LNCAP (cell line): ENCODE measurements at regions not wholly inside any gene's neighbourhood (a gene's known extent, or its start where the extent isn't known, plus 50 kb on each side); places are given as distances from the start of the nearest gene placed in this dataset.

Experiments used
- TF ChIP-seq, protein P1 (sequence below): fragments of 450-650 bp; IDR thresholded peaks from 2 replicates; pipeline ENCODE4 v1.5.1; 2017; ENCODE audit warnings: mild to moderate bottlenecking

- TF ChIP-seq, protein P1, sequence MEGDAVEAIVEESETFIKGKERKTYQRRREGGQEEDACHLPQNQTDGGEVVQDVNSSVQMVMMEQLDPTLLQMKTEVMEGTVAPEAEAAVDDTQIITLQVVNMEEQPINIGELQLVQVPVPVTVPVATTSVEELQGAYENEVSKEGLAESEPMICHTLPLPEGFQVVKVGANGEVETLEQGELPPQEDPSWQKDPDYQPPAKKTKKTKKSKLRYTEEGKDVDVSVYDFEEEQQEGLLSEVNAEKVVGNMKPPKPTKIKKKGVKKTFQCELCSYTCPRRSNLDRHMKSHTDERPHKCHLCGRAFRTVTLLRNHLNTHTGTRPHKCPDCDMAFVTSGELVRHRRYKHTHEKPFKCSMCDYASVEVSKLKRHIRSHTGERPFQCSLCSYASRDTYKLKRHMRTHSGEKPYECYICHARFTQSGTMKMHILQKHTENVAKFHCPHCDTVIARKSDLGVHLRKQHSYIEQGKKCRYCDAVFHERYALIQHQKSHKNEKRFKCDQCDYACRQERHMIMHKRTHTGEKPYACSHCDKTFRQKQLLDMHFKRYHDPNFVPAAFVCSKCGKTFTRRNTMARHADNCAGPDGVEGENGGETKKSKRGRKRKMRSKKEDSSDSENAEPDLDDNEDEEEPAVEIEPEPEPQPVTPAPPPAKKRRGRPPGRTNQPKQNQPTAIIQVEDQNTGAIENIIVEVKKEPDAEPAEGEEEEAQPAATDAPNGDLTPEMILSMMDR: no peak
Measured at GRCh38 chr7:118745927-118746326, 521.4 kb downstream of the ANKRD7 start.

DNA sequence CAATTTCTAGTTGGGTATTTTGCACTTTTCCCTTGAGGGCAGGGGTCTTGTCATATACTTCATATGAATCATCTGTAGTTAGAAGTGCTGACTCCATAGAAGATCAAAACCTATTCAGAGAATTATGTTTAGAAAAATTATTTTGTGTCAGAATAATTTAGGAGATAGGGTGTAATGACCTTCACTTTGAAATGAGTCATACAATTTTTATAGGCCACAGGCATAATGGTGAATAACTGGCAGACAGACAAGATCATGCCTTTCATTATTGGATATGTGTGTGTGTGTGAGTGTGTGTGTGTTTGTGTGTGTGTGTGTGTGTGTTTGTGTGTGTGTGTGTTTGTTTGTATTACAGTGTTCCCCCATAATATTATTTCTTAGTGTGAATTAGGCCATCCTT is 523.0 kb downstream of the ANKRD7 start:
- TF ChIP-seq, protein P1: no peak

- TF ChIP-seq, protein P1: no peak
Measured at GRCh38 chr7:118753479-118753878, 529.0 kb downstream of the ANKRD7 start.

DNA sequence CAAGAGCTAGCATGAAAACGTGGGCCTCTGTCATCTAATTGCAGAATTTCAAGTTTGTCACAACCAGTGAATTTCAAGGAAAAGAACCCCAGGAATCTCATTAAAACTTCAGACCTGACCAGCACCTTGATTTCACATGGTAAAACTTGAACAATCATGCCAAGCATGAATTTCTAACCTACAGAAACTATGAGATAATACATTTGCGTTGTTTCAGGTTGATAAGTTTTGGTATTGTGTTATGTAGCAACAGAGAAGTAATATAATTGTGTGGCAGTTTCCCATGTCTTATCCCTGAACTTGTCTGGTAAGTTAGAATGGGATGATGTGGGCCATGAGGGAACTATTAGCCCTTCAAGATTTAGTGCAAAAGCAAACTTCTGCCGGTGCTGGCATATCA is 530.1 kb downstream of the ANKRD7 start:
- TF ChIP-seq, protein P1: no peak

DNA sequence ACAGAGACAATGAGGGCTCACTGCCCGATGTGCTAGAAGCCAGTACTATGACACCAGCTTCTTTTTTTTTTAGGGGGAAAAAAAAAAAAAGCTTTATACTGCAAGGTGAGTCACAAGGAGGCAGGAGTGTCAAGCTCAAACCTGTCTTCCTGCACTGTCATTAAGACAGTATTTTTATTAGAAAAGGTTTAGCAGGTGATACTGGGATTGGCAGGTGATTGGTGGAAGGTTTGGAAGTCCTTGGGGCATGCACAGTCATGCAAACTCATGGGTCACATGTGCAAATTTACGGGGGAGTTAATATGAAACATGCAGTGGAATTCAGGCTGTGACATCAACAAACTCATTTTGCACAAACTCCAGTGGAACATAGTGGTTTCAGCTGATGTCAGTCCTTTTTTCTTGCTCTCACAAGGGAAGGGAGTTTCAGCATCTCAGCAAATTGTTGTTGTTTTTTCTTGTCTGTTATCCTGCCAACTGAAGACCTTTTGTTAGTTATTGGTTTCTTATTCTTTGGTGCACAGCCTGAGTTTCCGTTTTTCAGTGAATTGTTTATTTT is 530.6 kb downstream of the ANKRD7 start:
- TF ChIP-seq, protein P1: no peak

DNA sequence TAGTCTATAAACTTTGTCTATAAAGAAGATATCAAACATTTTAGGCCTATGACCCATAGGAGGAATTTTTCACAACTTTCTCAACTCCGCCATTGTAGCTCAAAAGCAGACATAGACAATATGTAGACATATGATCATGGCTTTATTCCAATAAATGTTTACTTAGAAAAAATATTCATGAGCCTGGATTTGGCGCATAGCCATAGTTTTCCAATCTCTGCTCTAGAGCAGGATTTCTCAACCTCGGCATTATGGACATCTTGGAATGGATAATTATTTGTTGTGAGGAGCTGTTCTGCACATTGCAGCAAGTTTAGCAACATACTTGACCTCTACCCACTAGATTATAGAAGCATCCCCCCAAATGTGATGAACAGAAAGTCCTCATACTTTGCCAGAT is 532.6 kb downstream of the ANKRD7 start:
- TF ChIP-seq, protein P1: no peak

DNA sequence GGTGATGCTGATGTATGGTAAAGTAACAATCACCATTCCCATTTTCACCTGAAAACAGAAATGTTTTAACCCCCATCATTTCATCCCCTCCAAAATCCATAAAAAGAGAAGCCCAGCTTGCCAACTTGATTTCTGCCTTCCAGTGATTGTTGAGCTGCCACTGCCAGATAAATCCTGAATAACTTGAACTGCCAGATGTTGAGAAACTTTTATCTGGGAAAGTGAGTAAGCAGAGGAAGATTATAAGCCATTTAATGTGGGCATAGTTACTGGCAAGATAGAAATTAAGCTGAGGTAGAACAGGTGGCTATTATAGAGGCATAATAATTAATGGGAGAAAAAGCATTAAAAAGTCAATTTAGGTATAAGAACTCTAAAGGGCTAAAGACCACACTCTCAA is 534.1 kb downstream of the ANKRD7 start:
- TF ChIP-seq, protein P1: no peak

- TF ChIP-seq, protein P1: no peak
Measured at GRCh38 chr7:118759921-118760320, 535.4 kb downstream of the ANKRD7 start.
